GM18511 (cell line): ENCODE measurements at regions not wholly inside any gene's neighbourhood (a gene's known extent, or its start where the extent isn't known, plus 50 kb on each side); places are given as distances from the start of the nearest gene placed in this dataset.

Experiments
- ATAC-seq: cut with Tn5 transposase; IDR thresholded peaks from one replicate; pipeline ENCODE4 v1.9.1; 2021; ENCODE audit warnings: mild to moderate bottlenecking, moderate library complexity; ENCODE audit not compliant: unreplicated experiment

DNA sequence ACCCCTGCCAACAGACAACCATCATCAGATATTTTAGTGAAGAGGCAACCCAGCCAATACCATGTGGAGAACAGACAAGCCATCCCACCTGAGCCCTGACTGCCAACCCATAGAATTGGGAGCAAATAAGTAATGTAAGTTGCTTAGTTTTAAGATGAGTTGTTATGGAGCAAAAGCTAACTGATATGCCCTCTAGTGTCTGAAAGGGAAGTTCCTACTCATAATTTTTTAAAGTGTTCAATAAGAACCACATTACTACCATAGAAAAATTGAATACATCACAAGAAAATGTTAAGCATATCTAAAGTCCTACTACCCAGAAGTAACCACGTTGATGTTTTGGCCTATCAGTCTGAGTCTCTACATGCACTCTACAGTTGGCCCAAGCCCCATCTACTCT, 50.8 kb upstream of the SLC36A4 start:
- ATAC-seq, result peak; percentile 68

GRCh38 chr11:93249459-93250220, 51.8 kb upstream of the SLC36A4 start:
- ATAC-seq, result no peak

DNA sequence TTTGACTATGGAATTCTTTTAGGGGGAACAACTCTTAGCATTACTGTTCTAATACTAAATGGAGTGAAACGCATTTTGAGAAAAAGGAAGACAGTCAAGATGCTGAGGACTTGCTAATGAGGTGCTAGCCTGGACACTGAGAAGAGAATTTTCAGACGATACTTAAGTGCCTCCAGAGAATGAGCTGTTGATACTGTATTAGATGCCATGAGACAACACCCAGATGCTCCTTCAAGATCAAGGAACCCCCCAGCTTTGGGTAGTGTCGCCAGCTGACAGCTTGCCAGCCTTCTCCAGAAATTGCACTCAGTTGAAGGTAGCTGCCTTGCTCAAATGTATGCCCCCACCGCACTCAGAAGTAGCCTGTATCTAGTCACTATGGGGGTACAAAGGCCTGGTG, 52.5 kb upstream of the SLC36A4 start:
- ATAC-seq, result no peak

DNA sequence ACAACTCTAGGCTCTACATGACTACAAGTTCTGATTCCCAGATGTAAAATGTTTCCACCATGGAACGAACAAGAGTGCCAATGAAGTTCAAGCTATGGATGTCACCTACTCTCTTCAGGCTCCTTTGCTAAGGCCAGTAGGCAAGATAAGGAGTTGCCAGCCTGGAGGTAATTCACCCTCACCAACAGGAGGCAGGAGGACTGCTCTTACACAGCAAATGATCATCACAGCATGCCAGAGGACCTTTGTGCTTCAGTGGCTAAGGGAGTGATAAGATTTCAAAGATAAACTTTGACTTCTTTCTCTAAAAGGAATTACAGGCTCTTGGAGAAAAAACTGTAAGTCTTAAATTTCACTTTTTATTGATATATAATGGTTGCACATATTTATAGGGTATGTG, 54.1 kb upstream of the SLC36A4 start:
- ATAC-seq, result no peak

DNA sequence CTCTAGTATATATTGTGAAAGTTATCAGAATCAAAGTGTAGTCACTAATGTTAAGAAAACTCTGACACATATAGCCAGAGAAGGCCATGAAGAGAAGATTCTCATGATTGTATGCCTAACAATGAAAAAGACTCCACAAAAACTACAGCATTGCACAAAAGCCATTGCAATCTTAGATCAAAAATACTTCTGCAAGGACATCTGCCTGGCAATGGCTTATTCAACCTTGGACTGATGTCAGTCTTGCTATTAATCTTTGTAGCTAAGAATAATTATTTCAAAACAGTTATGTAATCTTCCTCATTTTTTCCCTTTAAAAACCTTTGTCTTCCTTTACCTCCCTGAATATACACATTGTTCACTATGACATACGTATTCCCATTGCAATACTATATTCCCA, 55.3 kb upstream of the SLC36A4 start:
- ATAC-seq, result no peak

DNA sequence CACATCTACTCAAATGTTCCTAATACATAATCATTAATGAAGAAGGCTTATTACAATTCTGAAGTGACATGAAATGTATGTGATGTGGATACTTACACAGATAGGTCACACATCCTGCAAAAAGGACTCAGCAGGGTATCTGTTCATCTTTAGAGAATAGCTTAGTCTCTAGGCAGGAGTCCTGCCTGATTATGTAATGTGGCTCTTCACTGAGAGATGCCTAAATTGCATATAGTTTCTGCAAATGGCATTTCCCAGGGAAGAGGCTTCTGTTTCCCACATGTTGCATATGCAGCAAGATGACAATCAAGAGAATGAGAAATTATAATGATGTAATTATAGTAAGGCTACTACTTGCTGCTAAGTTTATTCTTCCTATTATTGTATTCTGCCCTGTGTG, 58.8 kb upstream of the SLC36A4 start:
- no peak for ATAC-seq

- no peak for ATAC-seq
These were observed 63.2 kb upstream of the DEUP1 start for GRCh38 chr11:93267383-93267782.

DNA sequence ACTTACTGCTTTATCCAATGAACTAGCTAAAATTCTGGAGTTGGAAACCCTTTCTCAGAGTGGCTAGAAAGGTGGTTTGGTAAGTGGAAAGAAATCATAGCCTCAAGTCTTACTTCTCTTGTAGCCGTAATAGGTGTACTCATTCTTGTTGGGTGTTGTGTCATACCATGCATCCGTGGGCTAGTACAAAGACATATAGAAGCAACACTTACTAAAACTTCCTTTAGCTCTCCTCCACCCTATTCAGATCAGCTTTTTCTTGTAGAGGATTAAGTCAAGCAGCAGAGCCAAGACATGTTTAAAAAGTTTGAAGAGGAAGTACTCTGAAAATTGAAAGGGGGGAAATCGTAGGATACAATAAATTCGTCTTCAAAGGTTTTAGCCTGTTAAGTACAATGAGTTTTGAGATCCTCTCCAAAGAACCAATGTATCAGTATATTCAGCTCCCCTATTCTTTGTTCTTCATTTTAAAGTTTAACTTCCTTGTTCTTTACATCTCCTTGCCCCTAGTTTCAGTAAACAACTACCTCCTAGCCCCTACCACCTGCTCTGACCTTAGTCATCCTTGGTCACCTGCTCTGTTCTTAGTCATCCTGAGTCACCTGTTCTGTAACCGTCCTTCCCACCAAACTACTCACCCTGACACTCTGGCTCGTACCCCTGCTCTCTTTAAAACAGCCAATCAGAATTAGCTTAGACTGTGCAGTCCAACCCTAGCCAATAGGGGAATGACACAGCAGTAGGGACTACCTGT, 62.1 kb upstream of the DEUP1 start:
- no peak for ATAC-seq

- no peak for ATAC-seq
These were observed 58.9 kb upstream of the DEUP1 start for GRCh38 chr11:93271596-93271995.

DNA sequence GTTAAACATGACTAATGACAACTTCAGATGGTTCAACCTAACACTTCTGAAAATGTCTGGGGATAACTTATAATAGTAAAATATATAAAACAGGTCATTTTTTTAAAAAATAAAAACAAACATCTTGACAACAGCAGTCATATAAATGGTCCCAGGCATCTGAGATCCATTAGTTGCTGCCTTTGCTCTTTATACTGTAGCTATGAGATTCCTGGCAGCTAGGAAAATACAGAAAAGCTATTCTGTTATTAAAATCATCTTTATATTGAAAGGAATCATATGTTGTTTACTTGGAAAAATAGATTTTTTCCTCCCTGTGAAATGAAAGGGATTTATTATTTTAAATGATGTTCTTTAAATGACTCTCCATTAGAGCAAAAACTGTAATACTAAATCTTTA, 55.7 kb upstream of the DEUP1 start:
- no peak for ATAC-seq

DNA sequence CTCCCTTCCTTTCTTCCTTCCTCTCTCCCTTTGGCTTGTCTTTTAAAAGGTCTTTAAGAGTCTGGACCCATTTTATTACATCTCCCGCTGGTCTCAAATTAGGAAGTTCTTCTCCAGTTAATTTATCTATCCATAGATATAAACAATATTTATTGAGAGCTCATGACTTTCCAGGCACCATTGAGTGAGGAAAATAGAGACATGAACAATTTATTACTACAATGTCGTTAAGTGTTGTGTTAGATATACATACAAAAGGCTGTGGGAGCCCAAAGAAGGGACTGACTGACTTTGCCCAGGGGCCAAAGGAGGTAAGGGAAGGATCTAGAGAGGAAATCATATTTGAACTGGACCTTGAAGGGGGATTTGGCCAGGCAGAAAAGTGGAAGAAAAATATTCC, 51.6 kb upstream of the DEUP1 start:
- ATAC-seq, result no peak

- peak; percentile 90 for ATAC-seq
These were observed 50.6 kb upstream of the DEUP1 start for GRCh38 chr11:93279851-93280347.
